T-helper 9 cell (primary cell): ENCODE measurements at regions not wholly inside any gene's neighbourhood (a gene's known extent, or its start where the extent isn't known, plus 50 kb on each side); places are given as distances from the start of the nearest gene placed in this dataset.
"Not testable (repeated sequence)": the region's sequence is repeated elsewhere in the genome, so short reads cannot be mapped to it uniquely, and the experiment has no call there.

Experiments used
- DNase-seq: peaks from one replicate; pipeline ENCODE4 v3.0.0-alpha.2; 2020

DNA sequence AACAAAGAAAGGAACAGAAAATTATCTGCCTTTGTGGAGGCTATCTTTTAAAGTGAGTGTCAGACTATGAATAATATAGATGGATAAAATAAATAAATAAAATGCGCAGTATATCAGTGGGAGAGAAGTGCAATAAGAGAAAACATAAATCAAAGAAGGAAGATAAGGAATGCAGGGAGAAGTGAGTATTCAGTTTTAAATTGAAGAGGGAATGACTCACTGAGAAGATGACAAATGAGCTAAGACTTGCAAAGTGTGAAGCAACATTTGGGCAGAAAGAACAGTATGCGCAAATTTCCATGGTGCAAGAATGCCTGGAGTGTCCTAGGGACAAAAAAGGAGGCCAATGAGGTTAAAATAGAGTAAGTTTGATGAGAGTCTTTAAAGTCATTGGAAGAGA is 1300.1 kb upstream of the ALCAM start:
- DNase-seq, result no peak

- no peak for DNase-seq
Measured at GRCh38 chr3:104069114-104069513, 1297.6 kb upstream of the ALCAM start.

GRCh38 chr3:104070906-104071305 is 1295.8 kb upstream of the ALCAM start:
- no peak for DNase-seq

GRCh38 chr3:104080088-104080626 is 1286.6 kb upstream of the ALCAM start:
- no peak for DNase-seq

GRCh38 chr3:104088738-104089137 is 1278.0 kb upstream of the ALCAM start:
- no peak for DNase-seq

- DNase-seq, result not testable (repeated sequence)
Measured at GRCh38 chr3:104089987-104090386, 1276.7 kb upstream of the ALCAM start.

DNA sequence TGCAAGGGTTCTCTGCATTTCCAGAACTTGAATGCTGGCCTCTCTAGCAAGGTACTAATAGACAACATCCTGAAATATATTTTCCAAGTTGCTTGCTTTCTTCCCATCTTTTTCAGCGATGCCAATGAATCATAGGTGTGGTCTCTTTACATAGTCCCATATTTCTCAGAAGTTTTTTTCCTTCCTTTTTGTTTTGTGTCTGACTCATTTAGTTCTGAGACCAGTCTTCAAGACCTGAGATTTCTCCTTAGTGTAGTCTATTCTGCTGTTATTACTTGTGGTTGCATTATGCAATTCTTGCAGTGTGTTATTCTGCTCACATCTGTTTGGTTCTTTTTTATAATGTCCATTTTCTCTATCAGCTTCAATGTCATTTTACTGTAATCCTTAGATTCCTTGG is 1265.0 kb upstream of the ALCAM start:
- no peak for DNase-seq

DNA sequence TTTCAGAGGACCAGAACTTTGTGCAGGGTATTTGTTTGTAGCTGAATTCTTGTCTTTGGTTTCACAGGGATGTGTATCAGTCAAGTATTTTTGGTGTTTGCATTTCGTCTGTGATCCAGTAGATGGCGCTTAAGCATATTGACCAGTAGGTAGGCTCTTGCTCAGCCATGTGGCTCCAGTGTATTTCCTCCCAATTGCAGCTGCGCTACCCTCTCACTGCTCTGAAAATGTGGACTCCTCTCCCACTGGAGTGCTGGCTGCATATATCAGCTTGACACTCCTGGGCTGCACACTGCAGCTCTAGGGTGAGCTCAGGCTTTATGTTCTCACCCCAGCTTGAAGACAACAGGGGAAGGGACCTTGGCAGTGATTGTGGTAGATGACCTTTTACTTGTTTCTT is 1264.3 kb upstream of the ALCAM start:
- no peak for DNase-seq

DNA sequence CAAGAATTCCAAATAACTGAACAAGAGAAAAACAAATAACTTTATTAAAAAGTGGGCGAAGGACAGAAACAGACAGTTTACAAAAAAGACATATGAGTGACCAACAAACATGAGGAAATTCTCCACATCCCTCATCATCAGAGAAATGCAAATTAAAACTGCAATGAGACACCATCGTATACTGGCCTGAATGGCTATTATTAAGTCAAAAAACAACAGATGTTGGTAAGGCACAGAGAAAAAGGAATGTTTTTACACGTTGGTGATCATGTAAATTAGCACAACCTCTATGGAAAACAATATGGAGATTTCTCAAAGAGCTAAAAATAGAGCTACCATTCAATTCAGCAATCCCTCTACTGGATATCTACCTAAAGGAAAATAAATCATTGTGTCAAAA is 1260.4 kb upstream of the ALCAM start:
- no peak for DNase-seq

DNA sequence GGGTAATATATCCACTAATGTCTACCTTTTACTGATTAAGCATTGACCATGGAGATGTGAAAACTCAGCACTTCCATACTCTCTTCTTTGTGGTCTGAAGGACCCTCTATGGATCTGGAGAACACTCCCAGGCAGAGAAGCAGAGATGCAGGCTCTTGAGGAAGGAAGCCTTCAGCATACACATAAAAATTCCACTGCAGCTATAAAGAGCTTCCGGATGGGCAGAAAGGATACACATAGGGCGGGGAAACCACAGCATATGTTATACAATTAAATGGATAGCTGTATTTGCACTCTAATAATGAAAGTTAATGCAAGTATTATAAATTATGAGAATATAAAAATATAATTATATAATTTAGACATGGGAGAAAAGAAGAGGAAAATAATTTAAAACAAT is 1258.2 kb upstream of the ALCAM start:
- no peak for DNase-seq

DNA sequence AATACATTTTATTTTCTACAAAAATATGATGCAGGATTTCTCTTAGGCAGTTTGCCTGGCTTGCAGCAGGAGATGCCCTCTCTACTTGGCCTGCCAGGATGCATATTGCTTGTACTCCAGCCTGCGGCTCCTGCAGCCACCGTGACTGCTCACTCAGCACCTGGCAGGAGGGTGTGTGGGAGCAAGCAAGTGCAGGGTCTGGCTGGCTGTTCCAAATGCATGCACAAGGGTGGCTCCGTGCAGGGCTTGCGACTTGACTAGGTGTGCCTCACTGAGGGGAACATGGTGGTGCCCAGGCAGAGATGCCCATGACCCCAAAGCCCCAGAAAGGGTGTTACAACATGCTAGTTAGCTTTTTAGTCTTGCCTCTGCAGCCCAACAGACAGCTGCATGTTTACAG is 1240.2 kb upstream of the ALCAM start:
- no peak for DNase-seq

GRCh38 chr3:104126864-104127553 is 1239.7 kb upstream of the ALCAM start:
- no peak for DNase-seq

DNA sequence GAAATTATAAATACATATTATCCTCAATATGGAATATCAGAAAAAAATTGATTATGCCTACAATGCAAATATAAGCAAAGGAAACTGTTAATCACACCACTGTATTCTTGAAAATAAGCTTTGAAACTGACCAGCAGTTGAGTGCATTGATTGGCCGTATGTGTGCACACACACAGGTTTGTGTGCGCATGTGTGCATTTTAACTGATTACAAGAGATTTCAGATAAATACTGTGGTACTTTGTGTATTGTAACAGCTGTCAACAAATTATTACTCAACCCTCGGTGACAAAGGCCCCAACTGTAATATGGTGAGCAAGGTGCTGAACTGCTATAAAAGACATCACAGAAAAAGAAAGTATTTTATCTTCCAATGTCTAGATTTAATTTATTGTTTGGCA is 1238.9 kb upstream of the ALCAM start:
- DNase-seq, result no peak

GRCh38 chr3:104132566-104133403 is 1233.9 kb upstream of the ALCAM start:
- no peak for DNase-seq

DNA sequence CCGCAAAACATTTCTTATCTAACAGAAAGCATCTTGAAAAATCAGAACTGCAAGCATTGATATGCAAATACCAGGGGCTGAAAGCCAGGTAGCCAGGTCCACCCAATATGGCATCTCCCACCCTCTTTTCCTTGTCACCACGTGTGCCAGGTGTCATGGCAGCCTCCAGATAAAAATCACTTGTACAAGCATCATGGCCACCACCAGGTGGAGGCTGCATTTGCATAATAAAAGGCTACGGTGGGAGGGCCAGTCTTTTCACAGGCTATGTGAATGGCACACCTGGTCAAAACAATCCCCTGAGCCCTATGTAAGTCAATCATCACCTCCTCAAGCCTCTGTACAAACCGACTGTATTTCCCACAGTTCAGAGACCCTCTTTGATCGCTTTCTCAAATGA is 1233.1 kb upstream of the ALCAM start:
- no peak for DNase-seq

DNA sequence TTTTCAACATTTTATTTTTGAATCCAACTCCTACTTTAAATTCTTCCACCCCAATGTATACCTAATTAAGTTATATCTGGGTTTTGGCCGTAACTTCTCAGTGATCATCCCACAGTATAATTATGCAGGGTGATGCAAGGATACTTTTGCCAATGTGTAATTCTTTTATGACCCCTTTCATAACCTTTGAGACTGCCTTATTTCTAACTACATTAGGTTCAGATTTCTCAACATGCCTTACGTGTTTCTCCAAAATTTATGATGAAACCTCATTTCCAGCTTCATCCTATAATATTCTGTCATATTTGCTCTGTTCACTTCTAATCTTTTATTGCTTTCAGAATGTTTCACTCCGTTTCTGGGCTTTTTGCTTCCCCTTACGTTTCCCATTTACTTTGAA is 1229.6 kb upstream of the ALCAM start:
- no peak for DNase-seq

GRCh38 chr3:104145164-104145563 is 1221.5 kb upstream of the ALCAM start:
- no peak for DNase-seq

DNA sequence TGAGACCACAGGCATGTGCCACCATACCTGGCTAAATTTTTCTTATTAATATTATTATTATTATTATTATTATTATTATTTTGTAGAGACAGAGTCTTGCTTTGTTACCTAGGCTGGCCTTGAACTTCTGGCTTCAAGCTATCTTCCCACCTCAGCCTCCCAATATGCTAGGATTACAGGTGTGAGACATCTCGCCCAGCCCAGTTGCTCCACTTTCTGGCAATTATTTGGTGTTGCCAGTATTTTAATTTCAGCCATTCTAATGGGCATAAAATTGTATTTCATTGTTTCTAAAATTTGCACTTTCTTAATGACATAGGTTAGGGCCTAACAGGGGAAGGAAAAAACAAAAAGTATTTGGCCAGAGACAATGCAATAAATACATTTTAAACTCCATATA is 1217.6 kb upstream of the ALCAM start:
- no peak for DNase-seq

DNA sequence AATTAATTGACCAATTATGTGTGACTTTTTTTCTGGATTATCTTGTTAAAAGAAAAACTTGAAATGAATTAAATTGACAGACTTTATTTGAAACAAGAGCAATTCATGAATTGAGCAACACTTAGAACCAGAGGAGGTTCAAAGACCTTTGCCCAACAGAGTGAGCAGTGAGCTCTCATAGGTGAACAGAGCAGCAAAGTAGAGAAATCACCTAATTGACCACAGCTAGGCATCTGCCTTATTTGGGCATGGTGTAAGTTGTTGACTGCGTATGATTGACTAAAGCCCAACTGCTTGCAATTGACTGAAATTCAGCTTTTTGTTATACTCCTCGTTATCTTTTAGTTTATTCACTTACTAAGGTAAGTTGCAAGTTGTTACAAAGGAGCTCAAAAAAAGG is 1216.0 kb upstream of the ALCAM start:
- no peak for DNase-seq

GRCh38 chr3:104154896-104155295 is 1211.8 kb upstream of the ALCAM start:
- no peak for DNase-seq

DNA sequence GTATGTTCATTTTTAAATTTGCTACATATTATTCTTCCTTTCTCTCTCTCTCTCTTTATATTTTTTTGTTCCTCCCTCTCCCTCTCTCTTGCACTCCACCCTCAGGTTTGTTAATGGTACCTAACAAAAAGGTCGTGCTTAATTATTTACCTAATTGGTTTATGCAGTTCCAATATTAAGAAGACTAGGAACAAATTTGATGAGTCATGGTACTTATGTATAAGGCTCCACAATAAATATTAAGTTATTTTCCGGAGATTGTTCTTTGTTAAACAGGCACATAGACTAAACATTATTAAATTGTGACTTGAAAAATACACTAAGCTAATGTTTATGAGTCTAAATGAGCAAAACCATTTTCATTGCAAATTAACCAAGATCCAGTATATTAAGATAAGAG is 1200.8 kb upstream of the ALCAM start:
- no peak for DNase-seq

- DNase-seq, result no peak
Measured at GRCh38 chr3:104168386-104168785, 1198.3 kb upstream of the ALCAM start.

GRCh38 chr3:104175696-104176095 is 1191.0 kb upstream of the ALCAM start:
- DNase-seq, result no peak

- DNase-seq, result no peak
Measured at GRCh38 chr3:104176706-104177105, 1190.0 kb upstream of the ALCAM start.
